ENCODE measurements at regions not wholly inside any gene's neighbourhood (a gene's known extent, or its start where the extent isn't known, plus 50 kb on each side); places are given as distances from the start of the nearest gene placed in this dataset.

- TF ChIP-seq, protein P1, sequence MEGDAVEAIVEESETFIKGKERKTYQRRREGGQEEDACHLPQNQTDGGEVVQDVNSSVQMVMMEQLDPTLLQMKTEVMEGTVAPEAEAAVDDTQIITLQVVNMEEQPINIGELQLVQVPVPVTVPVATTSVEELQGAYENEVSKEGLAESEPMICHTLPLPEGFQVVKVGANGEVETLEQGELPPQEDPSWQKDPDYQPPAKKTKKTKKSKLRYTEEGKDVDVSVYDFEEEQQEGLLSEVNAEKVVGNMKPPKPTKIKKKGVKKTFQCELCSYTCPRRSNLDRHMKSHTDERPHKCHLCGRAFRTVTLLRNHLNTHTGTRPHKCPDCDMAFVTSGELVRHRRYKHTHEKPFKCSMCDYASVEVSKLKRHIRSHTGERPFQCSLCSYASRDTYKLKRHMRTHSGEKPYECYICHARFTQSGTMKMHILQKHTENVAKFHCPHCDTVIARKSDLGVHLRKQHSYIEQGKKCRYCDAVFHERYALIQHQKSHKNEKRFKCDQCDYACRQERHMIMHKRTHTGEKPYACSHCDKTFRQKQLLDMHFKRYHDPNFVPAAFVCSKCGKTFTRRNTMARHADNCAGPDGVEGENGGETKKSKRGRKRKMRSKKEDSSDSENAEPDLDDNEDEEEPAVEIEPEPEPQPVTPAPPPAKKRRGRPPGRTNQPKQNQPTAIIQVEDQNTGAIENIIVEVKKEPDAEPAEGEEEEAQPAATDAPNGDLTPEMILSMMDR (conservative IDR thresholded peaks at IDR 0.05 in 1 of 2, IDR thresholded peaks at IDR 0.05 in 1 of 2; ENCODE audit: extremely low read depth in 1 of 2, insufficient read depth in 1 of 2, low read depth in 1 of 2, low read length in 2 of 2) = no peak
- no peak for TF ChIP-seq EZH2 (IDR thresholded peaks at IDR 0.05; ENCODE audit: borderline replicate concordance, low read length)
Measured at GRCh38 chr5:6225121-6225607, 153.2 kb downstream of the MED10 start.

Data from mammary epithelial cell (primary cell).